HepG2 (cell line): ENCODE measurements at regions not wholly inside any gene's neighbourhood (a gene's known extent, or its start where the extent isn't known, plus 50 kb on each side); places are given as distances from the start of the nearest gene placed in this dataset.

Source experiments
- ATAC-seq: fragments of 200-7000 bp; cut with Tn5 transposase; 3 replicates; pipeline ENCODE4 v1.9.1; 2020; ENCODE audit warnings: mild to moderate bottlenecking, moderate library complexity
- BruUV-seq: library from RNA; stranded (reverse); fragments of 400-500 nt; replicated peaks from 2 replicates; lab custom pipeline; 2021; lab: Mats Ljungman, UMichigan
- CTCF ChIA-PET: fragments of 300-600 bp; formaldehyde crosslinking; extraction: SDS; loops from one replicate; lab custom pipeline; 2021; ENCODE audit warnings: low total read pairs, inconsistent platforms, low intra/inter-chr PET ratio; lab: Yijun Ruan, JAX
- POLR2A ChIA-PET: fragments of 350-600 bp; sonication (Branson Sonifier 250); formaldehyde crosslinking; loops from one replicate; lab custom pipeline; 2020; ENCODE audit warnings: antibody characterized with exemption, inconsistent platforms; lab: Yijun Ruan, JAX
- DNase-seq: peaks from one replicate; pipeline ENCODE4 v3.0.0-alpha.2; 2015; ENCODE audit warnings: low spot score
- FAIRE-seq: peaks from 3 replicates; lab custom pipeline; 2011; peaks lifted over from hg19 to GRCh38; lab: Jason Lieb, UNC
- H2AFZ ChIP-seq: one replicate; pipeline ENCODE4 v1.6.1; 2011; ENCODE audit warnings: low read length, inconsistent platforms
- H3K27ac ChIP-seq: fragments of 300-600 bp; 3 replicates; pipeline ENCODE4 v1.8.0; 2011; ENCODE audit warnings: mixed run types, mild to moderate bottlenecking, mixed read lengths, low read length, inconsistent platforms; ENCODE audit not compliant: insufficient read depth; ENCODE audit errors: extremely low read length
- H3K27me3 ChIP-seq, 2 experiments: fragments of 200-600 bp in 1 of 2; 2 replicates in 1 of 2; 3 replicates in 1 of 2; pipeline versions ENCODE4 v1.6.0 to v1.8.0; 2011; ENCODE audit warnings: low read length in 2 of 2, mild to moderate bottlenecking in 2 of 2, moderate library complexity in 2 of 2, inconsistent platforms in 1 of 2; ENCODE audit not compliant: insufficient read depth in 2 of 2, control insufficient read depth in 1 of 2
- H3K36me3 ChIP-seq, 2 experiments: fragments of 200-600 bp in 1 of 2; replicated peaks in 1 of 2; 2 replicates in 1 of 2; 3 replicates in 1 of 2; pipeline versions ENCODE4 v1.5.1 to v1.8.0; 2011; ENCODE audit warnings: low read length in 2 of 2, inconsistent platforms in 1 of 2; ENCODE audit not compliant: insufficient read depth in 2 of 2, control insufficient read depth in 1 of 2
- H3K4me1 ChIP-seq: 2 replicates; pipeline ENCODE4 v1.5.1; 2012; ENCODE audit warnings: low read length, inconsistent platforms; ENCODE audit not compliant: insufficient read depth
- H3K4me2 ChIP-seq: 2 replicates; pipeline ENCODE4 v1.6.0; 2011; ENCODE audit warnings: low read depth, low read length, inconsistent platforms
- H3K4me3 ChIP-seq, 3 experiments: fragments of 200-600 bp in 1 of 3; sonication (generic), shearing (Covaris generic) in 1 of 3; replicated peaks in 1 of 3; 2 replicates each; pipeline ENCODE4 v1.5.1; 2011 to 2016; ENCODE audit warnings: low read length in 3 of 3, inconsistent platforms in 2 of 3, low read depth in 2 of 3, mild to moderate bottlenecking in 2 of 3, control low read depth in 1 of 3, mixed read lengths in 1 of 3; ENCODE audit not compliant: insufficient read depth in 1 of 3
- H3K79me2 ChIP-seq: one replicate; pipeline ENCODE4 v1.6.1; 2011; ENCODE audit warnings: low read length, inconsistent platforms; ENCODE audit not compliant: insufficient read depth
- H3K9ac ChIP-seq: 2 replicates; pipeline ENCODE4 v1.6.0; 2011; ENCODE audit warnings: mild to moderate bottlenecking, low read depth, low read length, inconsistent platforms; ENCODE audit not compliant: insufficient read depth
- H3K9me3 ChIP-seq: 2 replicates; pipeline ENCODE4 v1.5.1; 2012; ENCODE audit warnings: mild to moderate bottlenecking, low read length
- H4K20me1 ChIP-seq: 2 replicates; pipeline ENCODE4 v1.6.0; 2011; ENCODE audit warnings: inconsistent platforms, mild to moderate bottlenecking, low read length, moderate library complexity; ENCODE audit not compliant: insufficient read depth
- ELF4 ChIP-seq: sonication (generic); formaldehyde crosslinking; IDR thresholded peaks from 2 replicates; pipeline ENCODE4 v1.5.0; 2020; ENCODE audit warnings: missing genetic modification reagents, mild to moderate bottlenecking, moderate library complexity, borderline replicate concordance
- KLF12 ChIP-seq: sonication (generic); formaldehyde crosslinking; IDR thresholded peaks from 2 replicates; pipeline ENCODE4 v1.4.0; 2020; ENCODE audit warnings: missing genetic modification reagents, borderline replicate concordance
- TBX3 ChIP-seq: fragments of 450-650 bp; IDR thresholded peaks from 2 replicates; pipeline ENCODE4 v1.6.1; 2017; ENCODE audit warnings: antibody characterized with exemption, mild to moderate bottlenecking, inconsistent platforms, borderline replicate concordance
- ZFP37 ChIP-seq: sonication (generic); formaldehyde crosslinking; IDR thresholded peaks from 2 replicates; pipeline ENCODE4 v1.4.0; 2020; ENCODE audit warnings: missing genetic modification reagents, borderline replicate concordance
- WGBS: methylation state at CpG from one replicate; pipeline ENCODE4 v1.1.6; 2017; ENCODE audit warnings: low lambda C conversion rate; 5-methylcytosine and 5-hydroxymethylcytosine counted together
- in situ Hi-C: cut with HindIII; loops from 2 replicates; pipeline ENCODE4 v1.10.0; 2017; ENCODE audit warnings: low pct_unique_long_range_greater_than_20kb; ENCODE audit not compliant: extremely low pct_ligation_motif_present
- intact Hi-C: fragments of 100-400 bp; cut with micrococcal nuclease; formaldehyde crosslinking; loops from one replicate; pipeline ENCODE4 v1.10.0; 2022; ENCODE audit not compliant: unreplicated experiment
- TF ChIP-seq, protein P1 (sequence below): IDR thresholded peaks from 2 replicates; pipeline ENCODE4 v1.6.1; 2016; ENCODE audit warnings: mild to moderate bottlenecking, missing biosample characterization, missing genetic modification reagents
- TF ChIP-seq, protein P2 (sequence below): sonication (generic); formaldehyde crosslinking; IDR thresholded peaks from 2 replicates; pipeline ENCODE4 v1.4.0; 2020; ENCODE audit warnings: missing genetic modification reagents
- TF ChIP-seq, protein P3 (sequence below): sonication (generic); formaldehyde crosslinking; conservative IDR thresholded peaks from 2 replicates; pipeline ENCODE4 v1.4.0; 2020; ENCODE audit warnings: missing genetic modification reagents

DNA sequence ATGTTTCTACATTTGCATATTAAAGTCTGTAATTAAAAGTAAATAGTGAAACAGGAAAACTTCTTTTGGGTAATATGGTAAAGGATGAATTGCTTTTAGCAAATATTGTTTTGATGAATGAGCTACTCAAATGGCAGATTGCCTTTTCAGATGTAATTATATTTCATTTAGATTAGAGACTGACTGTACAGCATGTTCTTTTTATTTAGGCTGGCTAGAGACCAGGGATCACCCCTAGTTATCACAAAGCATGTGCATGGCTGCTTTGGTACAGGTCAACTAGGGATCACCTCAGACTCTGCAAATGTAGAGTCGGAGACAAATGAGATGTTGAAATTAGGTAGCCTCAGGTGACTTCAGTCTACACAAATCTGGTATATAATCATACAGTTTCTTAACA, 214.9 kb upstream of the SEMA6A start:
- H3K4me2 ChIP-seq: no peak overlapping the region
- ChIA-PET POLR2A (no interaction called here), CTCF (no interaction called here)
- no peaks in the 10 kb centered on the region for H4K20me1 ChIP-seq
- H3K9ac ChIP-seq: no peak overlapping the region
- H3K9me3 ChIP-seq: peaks cover 10% of the 10 kb centered on the region
- no peak for FAIRE-seq
- TF ChIP-seq, protein P1, sequence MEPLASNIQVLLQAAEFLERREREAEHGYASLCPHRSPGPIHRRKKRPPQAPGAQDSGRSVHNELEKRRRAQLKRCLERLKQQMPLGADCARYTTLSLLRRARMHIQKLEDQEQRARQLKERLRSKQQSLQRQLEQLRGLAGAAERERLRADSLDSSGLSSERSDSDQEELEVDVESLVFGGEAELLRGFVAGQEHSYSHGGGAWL (CRISPR knock-in tag): no peak
- TF ChIP-seq ELF4 (CRISPR knock-in tag) (no peak), TBX3 (no peak), KLF12 (CRISPR knock-in tag) (no peak), ZFP37 (CRISPR knock-in tag) (no peak)
- TF ChIP-seq, protein P2, sequence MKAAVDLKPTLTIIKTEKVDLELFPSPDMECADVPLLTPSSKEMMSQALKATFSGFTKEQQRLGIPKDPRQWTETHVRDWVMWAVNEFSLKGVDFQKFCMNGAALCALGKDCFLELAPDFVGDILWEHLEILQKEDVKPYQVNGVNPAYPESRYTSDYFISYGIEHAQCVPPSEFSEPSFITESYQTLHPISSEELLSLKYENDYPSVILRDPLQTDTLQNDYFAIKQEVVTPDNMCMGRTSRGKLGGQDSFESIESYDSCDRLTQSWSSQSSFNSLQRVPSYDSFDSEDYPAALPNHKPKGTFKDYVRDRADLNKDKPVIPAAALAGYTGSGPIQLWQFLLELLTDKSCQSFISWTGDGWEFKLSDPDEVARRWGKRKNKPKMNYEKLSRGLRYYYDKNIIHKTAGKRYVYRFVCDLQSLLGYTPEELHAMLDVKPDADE (CRISPR knock-in tag): no peak
- TF ChIP-seq, protein P3, sequence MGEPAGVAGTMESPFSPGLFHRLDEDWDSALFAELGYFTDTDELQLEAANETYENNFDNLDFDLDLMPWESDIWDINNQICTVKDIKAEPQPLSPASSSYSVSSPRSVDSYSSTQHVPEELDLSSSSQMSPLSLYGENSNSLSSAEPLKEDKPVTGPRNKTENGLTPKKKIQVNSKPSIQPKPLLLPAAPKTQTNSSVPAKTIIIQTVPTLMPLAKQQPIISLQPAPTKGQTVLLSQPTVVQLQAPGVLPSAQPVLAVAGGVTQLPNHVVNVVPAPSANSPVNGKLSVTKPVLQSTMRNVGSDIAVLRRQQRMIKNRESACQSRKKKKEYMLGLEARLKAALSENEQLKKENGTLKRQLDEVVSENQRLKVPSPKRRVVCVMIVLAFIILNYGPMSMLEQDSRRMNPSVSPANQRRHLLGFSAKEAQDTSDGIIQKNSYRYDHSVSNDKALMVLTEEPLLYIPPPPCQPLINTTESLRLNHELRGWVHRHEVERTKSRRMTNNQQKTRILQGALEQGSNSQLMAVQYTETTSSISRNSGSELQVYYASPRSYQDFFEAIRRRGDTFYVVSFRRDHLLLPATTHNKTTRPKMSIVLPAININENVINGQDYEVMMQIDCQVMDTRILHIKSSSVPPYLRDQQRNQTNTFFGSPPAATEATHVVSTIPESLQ (CRISPR knock-in tag): no peak
- no peak for DNase-seq
- H3K36me3 ChIP-seq: no peaks in the 10 kb centered on the region
- in situ Hi-C loops: no loop called here
- WGBS: 0% methylated on average over 1 of the region's 1 CpG
- H3K27ac ChIP-seq: no peak overlapping the region
- 0 out of 5 replicates have a peak, but pooled peaks cover 0 to 6% of the 10 kb centered on the region in 2 experiments for H3K27me3 ChIP-seq
- no peaks in the 10 kb centered on the region for H3K79me2 ChIP-seq
- ATAC-seq: no peak
- H2AFZ ChIP-seq: no peak overlapping the region
- no peaks in the 10 kb centered on the region for H3K4me1 ChIP-seq
- intact Hi-C loops: no loop called here
- H3K4me3 ChIP-seq: no peak overlapping the region
- BruUV-seq: no TSS peak
